ENCODE measurements at regions not wholly inside any gene's neighbourhood (a gene's known extent, or its start where the extent isn't known, plus 50 kb on each side); places are given as distances from the start of the nearest gene placed in this dataset.

GRCh38 chr6:27019651-27020552 lies 227.6 kb upstream of the PRSS16 start:
- TF ChIP-seq CTCF (IDR thresholded peaks at IDR 0.05; ENCODE audit: insufficient read depth, low read length) (no peak), POLR2AphosphoS5 (IDR thresholded peaks at IDR 0.05; ENCODE audit: low read depth) (no peak; the same call in 1 of the 2 replicates), GABPA (IDR thresholded peaks at IDR 0.05; ENCODE audit: low read depth) (peak; percentile 56), REST (IDR thresholded peaks at IDR 0.05; ENCODE audit: insufficient replicate concordance, low read depth) (no peak)

Measured in HL-60 (cell line).